ENCODE measurements at regions not wholly inside any gene's neighbourhood (a gene's known extent, or its start where the extent isn't known, plus 50 kb on each side); places are given as distances from the start of the nearest gene placed in this dataset.

DNA sequence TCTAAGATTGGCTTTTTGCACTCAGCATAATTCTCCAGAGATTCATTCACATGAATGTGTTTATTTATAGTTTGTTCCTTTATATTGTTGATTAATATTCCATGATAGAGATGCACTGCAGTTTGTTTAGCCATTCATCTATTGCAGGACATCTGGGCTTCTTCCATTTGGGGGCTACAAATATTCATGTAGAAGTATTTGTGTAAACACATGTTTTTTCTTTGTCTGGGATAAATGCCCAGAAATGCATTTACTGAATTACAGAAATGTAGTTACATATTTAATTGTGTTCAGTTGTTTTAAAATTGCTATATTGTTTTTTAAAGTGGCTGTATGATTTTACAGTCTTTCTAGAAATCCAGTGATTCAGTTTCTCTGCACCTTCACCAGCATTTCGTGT, 635.0 kb downstream of the ZIC1 start:
- Mint-ChIP-seq H3K9me3 (peaks cover 6% of the 10 kb centered on the region), H3K4me3 (no peak overlapping the region), H3K27ac (no peak overlapping the region), H3K4me1 (ENCODE audit: low read depth) (no peaks in the 10 kb centered on the region), H3K36me3 (ENCODE audit: low read depth) (no peaks in the 10 kb centered on the region), H3K27me3 (no peaks in the 10 kb centered on the region)
- intact Hi-C loops (cut with micrococcal nuclease) = no loop called here

GRCh38 chr3:148054999-148055398, 642.7 kb upstream of the AGTR1 start:
- Mint-ChIP-seq H3K36me3 (ENCODE audit: low read depth) (no peaks in the 10 kb centered on the region), H3K27ac (no peak overlapping the region), H3K9me3 (peaks cover 2% of the 10 kb centered on the region), H3K27me3 (no peaks in the 10 kb centered on the region), H3K4me1 (ENCODE audit: low read depth) (no peaks in the 10 kb centered on the region), H3K4me3 (no peak overlapping the region)
- intact Hi-C loops (cut with micrococcal nuclease) = no loop called here

GRCh38 chr3:148062590-148062989, 635.1 kb upstream of the AGTR1 start:
- H3K4me1 Mint-ChIP-seq (ENCODE audit: low read depth) = no peaks in the 10 kb centered on the region
- H3K27me3 Mint-ChIP-seq = no peaks in the 10 kb centered on the region
- H3K36me3 Mint-ChIP-seq (ENCODE audit: low read depth) = no peaks in the 10 kb centered on the region
- H3K4me3 Mint-ChIP-seq = no peak overlapping the region
- H3K9me3 Mint-ChIP-seq = no peaks in the 10 kb centered on the region
- no peak overlapping the region for H3K27ac Mint-ChIP-seq
- intact Hi-C loops (cut with micrococcal nuclease) = no loop called here

DNA sequence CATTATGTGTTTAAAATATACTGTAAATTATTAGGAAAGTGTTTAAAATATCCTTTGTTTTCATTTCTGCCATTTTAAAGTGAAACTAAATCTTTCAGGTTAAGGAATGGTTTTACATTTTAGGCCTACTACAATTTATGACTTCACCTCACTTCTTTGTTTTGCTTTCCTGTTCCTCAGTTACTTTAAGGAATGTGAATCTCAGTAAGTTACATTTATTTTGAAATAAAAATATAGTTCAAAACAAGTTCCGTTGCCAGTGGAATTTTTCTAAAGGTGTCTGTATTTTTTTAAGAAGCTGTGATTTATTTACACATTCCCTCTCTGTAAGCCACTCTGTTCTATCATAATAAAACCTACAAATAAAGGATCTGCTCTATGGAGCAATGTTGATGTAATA, 630.9 kb upstream of the AGTR1 start:
- H3K4me1 Mint-ChIP-seq (ENCODE audit: low read depth) = no peaks in the 10 kb centered on the region
- H3K36me3 Mint-ChIP-seq (ENCODE audit: low read depth) = no peaks in the 10 kb centered on the region
- H3K27ac Mint-ChIP-seq = no peak overlapping the region
- intact Hi-C loops (cut with micrococcal nuclease) = loop anchor here (5.0 kb wide), 1 partner anchor 50 kb away; no protein-coding TSS in a partner anchor
- H3K27me3 Mint-ChIP-seq = no peaks in the 10 kb centered on the region
- no peaks in the 10 kb centered on the region for H3K9me3 Mint-ChIP-seq
- H3K4me3 Mint-ChIP-seq = no peak overlapping the region

DNA sequence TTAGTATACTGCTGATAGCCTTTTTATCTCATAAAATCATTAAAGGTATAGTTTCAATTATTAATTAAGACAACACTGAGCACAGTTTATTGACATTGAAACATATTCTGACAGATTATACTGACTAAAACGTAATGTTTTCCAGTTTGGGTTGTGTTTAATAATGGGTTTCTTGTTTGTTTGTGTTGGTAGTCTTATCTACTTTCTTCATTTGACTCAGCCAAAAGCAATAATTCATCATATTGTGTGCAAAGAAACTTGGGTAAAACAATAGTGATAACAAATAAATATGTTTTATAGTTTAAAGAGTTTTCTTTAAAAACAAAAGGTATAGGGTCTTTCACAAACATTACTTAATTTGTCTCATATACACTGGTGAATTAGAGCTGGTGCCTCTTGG, 629.2 kb upstream of the AGTR1 start:
- H3K36me3 Mint-ChIP-seq (ENCODE audit: low read depth) = no peaks in the 10 kb centered on the region
- intact Hi-C loops (cut with micrococcal nuclease) = loop anchor here (5.0 kb wide), 1 partner anchor 49 kb away; no protein-coding TSS in a partner anchor
- H3K27me3 Mint-ChIP-seq = no peaks in the 10 kb centered on the region
- H3K4me1 Mint-ChIP-seq (ENCODE audit: low read depth) = no peaks in the 10 kb centered on the region
- no peak overlapping the region for H3K27ac Mint-ChIP-seq
- H3K9me3 Mint-ChIP-seq = no peaks in the 10 kb centered on the region
- no peak overlapping the region for H3K4me3 Mint-ChIP-seq

- Mint-ChIP-seq H3K4me3 (no peak overlapping the region), H3K36me3 (ENCODE audit: low read depth) (no peaks in the 10 kb centered on the region)
These were observed 627.7 kb upstream of the AGTR1 start for GRCh38 chr3:148070041-148070440.

GRCh38 chr3:148073721-148074456, 623.8 kb upstream of the AGTR1 start:
- Mint-ChIP-seq H3K4me1 (ENCODE audit: low read depth) (no peaks in the 10 kb centered on the region), H3K9me3 (no peaks in the 10 kb centered on the region), H3K27me3 (no peaks in the 10 kb centered on the region), H3K27ac (no peak overlapping the region), H3K36me3 (ENCODE audit: low read depth) (no peaks in the 10 kb centered on the region), H3K4me3 (no peak overlapping the region)
- intact Hi-C loops (cut with micrococcal nuclease) = no loop called here

More at GRCh38 chr3:148070041-148070440, 627.7 kb upstream of the AGTR1 start:
- Mint-ChIP-seq H3K4me1 (ENCODE audit: low read depth) (no peaks in the 10 kb centered on the region), H3K9me3 (no peaks in the 10 kb centered on the region), H3K27me3 (no peaks in the 10 kb centered on the region), H3K27ac (no peak overlapping the region)
- intact Hi-C loops (cut with micrococcal nuclease) = no loop called here

DNA sequence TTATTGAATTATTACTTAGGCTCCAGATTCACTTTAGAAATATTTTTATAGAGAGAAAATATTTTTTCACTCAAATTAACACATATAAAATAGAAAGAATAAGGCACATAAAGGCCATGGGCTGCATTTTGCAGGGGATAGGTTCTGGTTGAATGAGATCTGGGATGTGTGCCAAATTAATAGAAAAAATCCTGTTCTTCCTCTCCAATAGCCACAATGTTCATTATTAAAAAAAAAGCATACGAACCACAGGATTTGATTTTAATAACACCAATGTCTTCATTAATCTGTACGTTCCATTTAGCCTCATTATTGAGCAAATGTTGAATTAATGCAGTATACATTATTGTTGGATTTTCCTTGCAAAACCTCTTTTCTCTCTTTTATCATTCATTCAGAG, 622.8 kb upstream of the AGTR1 start:
- no peak overlapping the region for H3K27ac Mint-ChIP-seq

DNA sequence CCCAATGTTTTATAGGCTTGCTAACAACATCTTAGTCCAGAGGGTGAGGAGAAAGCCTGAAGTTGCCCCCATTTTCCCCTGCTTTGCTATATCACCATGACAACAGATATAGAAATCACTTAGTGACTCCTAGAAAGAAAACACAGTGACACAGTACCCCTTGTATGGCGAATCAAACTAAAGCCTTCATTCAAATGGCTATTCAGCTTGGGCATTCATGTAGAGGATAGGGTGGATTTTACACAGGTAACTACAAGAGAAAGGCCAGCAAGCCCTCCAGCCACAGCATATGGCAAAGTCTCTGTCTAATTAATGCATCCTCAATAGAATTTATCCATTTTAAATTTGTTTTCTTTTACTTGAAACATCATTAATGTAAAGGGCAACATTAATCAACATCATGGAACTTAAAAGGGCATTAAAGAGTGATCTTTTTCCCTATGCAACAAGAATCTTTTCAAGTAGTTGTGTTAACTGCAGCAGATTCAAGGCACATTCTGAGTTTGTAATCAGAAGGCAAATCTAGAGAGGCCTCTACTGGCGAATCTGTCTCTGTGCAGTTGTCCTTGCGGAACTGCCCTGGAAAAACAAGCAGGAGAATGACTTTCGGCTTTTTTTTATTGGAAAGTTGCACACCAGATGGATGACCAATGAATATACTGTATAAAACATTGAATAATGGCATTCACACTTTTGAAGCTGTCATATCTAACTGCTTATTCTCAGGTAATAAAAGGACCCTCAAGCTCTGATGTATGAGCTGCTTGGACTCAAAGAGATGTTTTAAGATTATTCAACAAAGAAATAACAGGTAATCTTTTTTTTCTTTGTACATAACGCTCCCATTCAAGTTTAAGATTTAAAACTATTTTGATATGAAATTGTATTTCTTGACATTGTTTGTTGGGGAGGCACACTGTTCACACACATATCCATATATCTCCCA, 621.7 kb upstream of the AGTR1 start:
- intact Hi-C loops (cut with micrococcal nuclease) = no loop called here
- Mint-ChIP-seq H3K4me3 (no peak overlapping the region), H3K27me3 (no peaks in the 10 kb centered on the region), H3K36me3 (ENCODE audit: low read depth) (no peaks in the 10 kb centered on the region), H3K9me3 (no peaks in the 10 kb centered on the region), H3K27ac (no peak overlapping the region), H3K4me1 (ENCODE audit: low read depth) (no peaks in the 10 kb centered on the region)

More for the DNA sequence above, 622.8 kb upstream of the AGTR1 start:
- Mint-ChIP-seq H3K4me1 (ENCODE audit: low read depth) (no peaks in the 10 kb centered on the region), H3K27me3 (no peaks in the 10 kb centered on the region), H3K4me3 (no peak overlapping the region), H3K9me3 (no peaks in the 10 kb centered on the region), H3K36me3 (ENCODE audit: low read depth) (no peaks in the 10 kb centered on the region)
- intact Hi-C loops (cut with micrococcal nuclease) = no loop called here

GRCh38 chr3:148077318-148077923, 620.3 kb upstream of the AGTR1 start:
- intact Hi-C loops (cut with micrococcal nuclease) = no loop called here
- no peak overlapping the region for H3K27ac Mint-ChIP-seq
- H3K27me3 Mint-ChIP-seq = no peaks in the 10 kb centered on the region
- no peaks in the 10 kb centered on the region for H3K9me3 Mint-ChIP-seq
- H3K4me1 Mint-ChIP-seq (ENCODE audit: low read depth) = no peaks in the 10 kb centered on the region
- H3K4me3 Mint-ChIP-seq = no peak overlapping the region
- H3K36me3 Mint-ChIP-seq (ENCODE audit: low read depth) = no peaks in the 10 kb centered on the region

DNA sequence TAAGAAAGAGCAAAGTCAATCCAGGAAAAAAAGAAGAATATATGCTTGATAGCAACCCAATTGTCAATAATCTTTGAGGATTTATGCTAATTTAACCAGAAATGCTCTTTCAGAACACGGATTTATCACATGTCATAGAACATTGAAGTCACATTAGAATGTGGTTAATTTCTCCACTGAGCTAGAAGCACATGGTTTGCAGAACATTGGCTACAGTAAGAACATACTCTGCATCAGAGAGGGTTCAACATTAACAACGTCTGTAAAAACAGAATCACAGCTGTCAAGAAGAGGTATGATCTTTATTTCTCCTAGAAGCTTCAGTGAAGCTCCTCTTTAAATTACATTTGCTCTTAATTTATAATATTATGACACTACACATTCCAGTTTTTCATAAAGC, 619.7 kb upstream of the AGTR1 start:
- Mint-ChIP-seq H3K27ac (no peak overlapping the region), H3K4me1 (ENCODE audit: low read depth) (no peaks in the 10 kb centered on the region), H3K36me3 (ENCODE audit: low read depth) (no peaks in the 10 kb centered on the region), H3K4me3 (no peak overlapping the region), H3K27me3 (no peaks in the 10 kb centered on the region), H3K9me3 (no peaks in the 10 kb centered on the region)
- intact Hi-C loops (cut with micrococcal nuclease) = no loop called here

- Mint-ChIP-seq H3K27me3 (no peaks in the 10 kb centered on the region), H3K4me3 (no peak overlapping the region), H3K27ac (no peak overlapping the region), H3K4me1 (ENCODE audit: low read depth) (no peaks in the 10 kb centered on the region), H3K9me3 (no peaks in the 10 kb centered on the region), H3K36me3 (ENCODE audit: low read depth) (no peaks in the 10 kb centered on the region)
- intact Hi-C loops (cut with micrococcal nuclease) = no loop called here
These were observed 619.0 kb upstream of the AGTR1 start for GRCh38 chr3:148078658-148079057.

GRCh38 chr3:148079370-148079769, 618.3 kb upstream of the AGTR1 start:
- H3K4me3 Mint-ChIP-seq = no peak overlapping the region

GRCh38 chr3:148081926-148082325, 615.8 kb upstream of the AGTR1 start:
- H3K4me1 Mint-ChIP-seq (ENCODE audit: low read depth) = no peaks in the 10 kb centered on the region
- intact Hi-C loops (cut with micrococcal nuclease) = no loop called here
- H3K36me3 Mint-ChIP-seq (ENCODE audit: low read depth) = no peaks in the 10 kb centered on the region
- H3K4me3 Mint-ChIP-seq = no peak overlapping the region
- H3K27ac Mint-ChIP-seq = no peak overlapping the region
- no peaks in the 10 kb centered on the region for H3K9me3 Mint-ChIP-seq
- no peaks in the 10 kb centered on the region for H3K27me3 Mint-ChIP-seq

More at GRCh38 chr3:148079370-148079769, 618.3 kb upstream of the AGTR1 start:
- Mint-ChIP-seq H3K9me3 (no peaks in the 10 kb centered on the region), H3K4me1 (ENCODE audit: low read depth) (no peaks in the 10 kb centered on the region), H3K36me3 (ENCODE audit: low read depth) (no peaks in the 10 kb centered on the region), H3K27ac (no peak overlapping the region), H3K27me3 (no peaks in the 10 kb centered on the region)
- intact Hi-C loops (cut with micrococcal nuclease) = no loop called here
